K562 (cell line): ENCODE measurements at regions not wholly inside any gene's neighbourhood (a gene's known extent, or its start where the extent isn't known, plus 50 kb on each side); places are given as distances from the start of the nearest gene placed in this dataset.

ENCODE experiments used
- FOXJ2 ChIP-seq: fragments of 200-800 bp; sonication (Bioruptor generic); IDR thresholded peaks from 2 replicates; pipeline ENCODE4 v1.6.1; 2016; ENCODE audit warnings: missing genetic modification characterization, missing compliant biosample characterization
- MED1 ChIP-seq: sonication (generic); formaldehyde crosslinking; IDR thresholded peaks from 2 replicates; pipeline ENCODE4 v1.8.1; 2023; ENCODE audit warnings: missing genetic modification reagents, borderline replicate concordance
- NR2F6 ChIP-seq: fragments of 450-650 bp; formaldehyde crosslinking; IDR thresholded peaks from 2 replicates; pipeline ENCODE4 v1.4.0; 2020; ENCODE audit warnings: mild to moderate bottlenecking
- RBFOX2 ChIP-seq: fragments of 200-400 bp; formaldehyde crosslinking; IDR thresholded peaks from 2 replicates; pipeline ENCODE4 v1.6.1; 2017; ENCODE audit warnings: low read depth, mild to moderate bottlenecking, low read length, moderate library complexity
- SMARCC2 ChIP-seq: fragments of 450-650 bp; IDR thresholded peaks from 2 replicates; pipeline ENCODE4 v1.6.1; 2017; ENCODE audit warnings: antibody characterized with exemption, moderate library complexity, mild to moderate bottlenecking, low read depth
- TAF9B ChIP-seq: fragments of 450-650 bp; IDR thresholded peaks from 2 replicates; pipeline ENCODE4 v1.6.1; 2018; ENCODE audit warnings: mild to moderate bottlenecking; ENCODE audit not compliant: partially characterized antibody
- TARDBP ChIP-seq: fragments of 450-650 bp; IDR thresholded peaks from 2 replicates; pipeline ENCODE4 v1.6.1; 2016
- TEAD4 ChIP-seq, 2 experiments: sonication (generic) in 1 of 2; formaldehyde crosslinking in 1 of 2; IDR thresholded peaks; 2 replicates each; pipeline versions ENCODE4 v1.6.1 to v1.8.0; 2012 to 2022; ENCODE audit warnings: borderline replicate concordance in 1 of 2, inconsistent platforms in 1 of 2, low read length in 1 of 2, mild to moderate bottlenecking in 1 of 2, missing genetic modification reagents in 1 of 2
- ZC3H4 ChIP-seq: sonication (generic); formaldehyde crosslinking; IDR thresholded peaks from 2 replicates; pipeline ENCODE4 v1.9.0; 2021; ENCODE audit warnings: missing genetic modification reagents, borderline replicate concordance
- ZNF140 ChIP-seq: fragments of 250-450 bp; sonication (Bioruptor Pico); IDR thresholded peaks from 2 replicates; pipeline ENCODE4 v1.8.0; 2021; ENCODE audit warnings: moderate library complexity, mild to moderate bottlenecking, inconsistent platforms
- ZNF239 ChIP-seq: fragments of 250-450 bp; sonication (Bioruptor Pico); IDR thresholded peaks from 2 replicates; pipeline ENCODE4 v1.4.0; 2020; ENCODE audit warnings: mild to moderate bottlenecking
- ZNF263 ChIP-seq: sonication (generic); formaldehyde crosslinking; IDR thresholded peaks from 2 replicates; pipeline ENCODE4 v1.8.0; 2022; ENCODE audit warnings: mild to moderate bottlenecking, missing genetic modification reagents, borderline replicate concordance
- ZNF644 ChIP-seq: fragments of 200-800 bp; sonication (Bioruptor generic); IDR thresholded peaks from 2 replicates; pipeline ENCODE4 v1.6.1; 2016; ENCODE audit warnings: low read depth, missing genetic modification characterization, missing compliant biosample characterization
- TF ChIP-seq, protein P1 (sequence below): fragments of 450-650 bp; IDR thresholded peaks from 2 replicates; pipeline ENCODE4 v1.7.0; 2016; ENCODE audit warnings: borderline replicate concordance
- TF ChIP-seq, protein P2 (sequence below): sonication (generic); formaldehyde crosslinking; IDR thresholded peaks from 2 replicates; pipeline ENCODE4 v1.8.0; 2023; ENCODE audit warnings: mild to moderate bottlenecking, missing genetic modification reagents
- TF ChIP-seq, protein P3 (sequence below): fragments of 450-650 bp; IDR thresholded peaks from 2 replicates; pipeline ENCODE4 v1.6.1; 2016; ENCODE audit warnings: borderline replicate concordance
- TF ChIP-seq, protein P4 (sequence below): fragments of 450-650 bp; formaldehyde crosslinking; IDR thresholded peaks from 2 replicates; pipeline ENCODE4 v1.4.0; 2020; ENCODE audit warnings: mild to moderate bottlenecking, moderate library complexity
- TF ChIP-seq, protein P5 (sequence below): sonication (generic); formaldehyde crosslinking; IDR thresholded peaks from 2 replicates; pipeline ENCODE4 v1.9.0; 2022; ENCODE audit warnings: mild to moderate bottlenecking, missing genetic modification reagents
- TF ChIP-seq, protein P6 (sequence below): fragments of 450-650 bp; formaldehyde crosslinking; IDR thresholded peaks from 2 replicates; pipeline ENCODE4 v1.4.0; 2020; ENCODE audit warnings: mild to moderate bottlenecking, moderate library complexity

DNA sequence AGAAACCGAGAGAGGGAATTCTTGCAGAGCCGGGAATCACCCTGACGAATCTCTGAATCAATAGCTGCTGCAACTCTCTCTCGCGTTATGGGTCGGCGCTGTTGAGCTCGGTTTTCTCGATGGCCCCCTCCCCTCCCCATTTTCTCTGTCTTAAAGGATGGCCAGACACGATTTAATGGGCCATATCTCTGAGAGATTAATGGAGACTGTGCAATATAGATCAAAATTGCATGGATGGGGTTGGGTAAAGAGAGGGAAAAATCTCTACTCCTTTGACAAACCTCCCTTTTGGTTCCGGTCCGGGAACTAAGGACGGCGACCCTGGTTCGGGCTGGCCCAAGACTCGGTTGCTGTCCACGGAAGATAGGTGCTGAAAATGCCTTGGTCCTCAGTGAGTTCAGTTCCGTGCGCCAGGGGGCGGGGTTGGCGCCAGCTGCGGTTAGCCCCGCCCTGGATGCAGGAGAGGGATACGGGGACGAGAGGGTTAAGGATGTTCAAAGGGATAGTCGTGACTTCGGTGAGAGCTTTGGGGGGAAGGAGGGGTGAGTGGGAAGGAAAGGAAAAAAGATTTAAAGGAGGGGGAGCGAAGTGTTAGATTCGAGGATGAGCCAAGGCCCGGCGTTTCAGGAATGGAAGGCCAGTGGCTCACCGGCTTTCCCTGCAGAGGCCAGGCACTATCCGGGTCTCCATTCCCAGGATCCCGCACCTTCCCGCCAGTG is 103.6 kb upstream of the HSD17B12 start (continued):
- TF ChIP-seq, protein P1, sequence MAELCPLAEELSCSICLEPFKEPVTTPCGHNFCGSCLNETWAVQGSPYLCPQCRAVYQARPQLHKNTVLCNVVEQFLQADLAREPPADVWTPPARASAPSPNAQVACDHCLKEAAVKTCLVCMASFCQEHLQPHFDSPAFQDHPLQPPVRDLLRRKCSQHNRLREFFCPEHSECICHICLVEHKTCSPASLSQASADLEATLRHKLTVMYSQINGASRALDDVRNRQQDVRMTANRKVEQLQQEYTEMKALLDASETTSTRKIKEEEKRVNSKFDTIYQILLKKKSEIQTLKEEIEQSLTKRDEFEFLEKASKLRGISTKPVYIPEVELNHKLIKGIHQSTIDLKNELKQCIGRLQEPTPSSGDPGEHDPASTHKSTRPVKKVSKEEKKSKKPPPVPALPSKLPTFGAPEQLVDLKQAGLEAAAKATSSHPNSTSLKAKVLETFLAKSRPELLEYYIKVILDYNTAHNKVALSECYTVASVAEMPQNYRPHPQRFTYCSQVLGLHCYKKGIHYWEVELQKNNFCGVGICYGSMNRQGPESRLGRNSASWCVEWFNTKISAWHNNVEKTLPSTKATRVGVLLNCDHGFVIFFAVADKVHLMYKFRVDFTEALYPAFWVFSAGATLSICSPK: no peak
- TF ChIP-seq ZNF644: 0 out of 2 replicates have a peak, but pooled peaks have one; percentile 66
- TF ChIP-seq, protein P2, sequence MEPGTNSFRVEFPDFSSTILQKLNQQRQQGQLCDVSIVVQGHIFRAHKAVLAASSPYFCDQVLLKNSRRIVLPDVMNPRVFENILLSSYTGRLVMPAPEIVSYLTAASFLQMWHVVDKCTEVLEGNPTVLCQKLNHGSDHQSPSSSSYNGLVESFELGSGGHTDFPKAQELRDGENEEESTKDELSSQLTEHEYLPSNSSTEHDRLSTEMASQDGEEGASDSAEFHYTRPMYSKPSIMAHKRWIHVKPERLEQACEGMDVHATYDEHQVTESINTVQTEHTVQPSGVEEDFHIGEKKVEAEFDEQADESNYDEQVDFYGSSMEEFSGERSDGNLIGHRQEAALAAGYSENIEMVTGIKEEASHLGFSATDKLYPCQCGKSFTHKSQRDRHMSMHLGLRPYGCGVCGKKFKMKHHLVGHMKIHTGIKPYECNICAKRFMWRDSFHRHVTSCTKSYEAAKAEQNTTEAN (CRISPR knock-in tag): no peak
- 0 out of 2 replicates have a peak, but pooled peaks have one; percentile 26 for TF ChIP-seq ZNF263 (CRISPR knock-in tag)
- no peak for TF ChIP-seq ZNF140 (CRISPR knock-in tag)
- no peak for TF ChIP-seq TARDBP
- TF ChIP-seq TAF9B: no peak
- no peak for TF ChIP-seq RBFOX2
- TF ChIP-seq, protein P3, sequence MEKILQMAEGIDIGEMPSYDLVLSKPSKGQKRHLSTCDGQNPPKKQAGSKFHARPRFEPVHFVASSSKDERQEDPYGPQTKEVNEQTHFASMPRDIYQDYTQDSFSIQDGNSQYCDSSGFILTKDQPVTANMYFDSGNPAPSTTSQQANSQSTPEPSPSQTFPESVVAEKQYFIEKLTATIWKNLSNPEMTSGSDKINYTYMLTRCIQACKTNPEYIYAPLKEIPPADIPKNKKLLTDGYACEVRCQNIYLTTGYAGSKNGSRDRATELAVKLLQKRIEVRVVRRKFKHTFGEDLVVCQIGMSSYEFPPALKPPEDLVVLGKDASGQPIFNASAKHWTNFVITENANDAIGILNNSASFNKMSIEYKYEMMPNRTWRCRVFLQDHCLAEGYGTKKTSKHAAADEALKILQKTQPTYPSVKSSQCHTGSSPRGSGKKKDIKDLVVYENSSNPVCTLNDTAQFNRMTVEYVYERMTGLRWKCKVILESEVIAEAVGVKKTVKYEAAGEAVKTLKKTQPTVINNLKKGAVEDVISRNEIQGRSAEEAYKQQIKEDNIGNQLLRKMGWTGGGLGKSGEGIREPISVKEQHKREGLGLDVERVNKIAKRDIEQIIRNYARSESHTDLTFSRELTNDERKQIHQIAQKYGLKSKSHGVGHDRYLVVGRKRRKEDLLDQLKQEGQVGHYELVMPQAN: no peak
- TF ChIP-seq FOXJ2 (tag): no peak
- TF ChIP-seq MED1 (CRISPR knock-in tag): no peak
- no peak for TF ChIP-seq SMARCC2
- TF ChIP-seq TEAD4 (IDR thresholded peaks at IDR 0.05; ENCODE audit: low read length): no peak
- TF ChIP-seq TEAD4 (CRISPR knock-in tag; IDR thresholded peaks at IDR 0.05; ENCODE audit: borderline replicate concordance): no peak; the same call in 1 of the 2 replicates
- TF ChIP-seq, protein P4, sequence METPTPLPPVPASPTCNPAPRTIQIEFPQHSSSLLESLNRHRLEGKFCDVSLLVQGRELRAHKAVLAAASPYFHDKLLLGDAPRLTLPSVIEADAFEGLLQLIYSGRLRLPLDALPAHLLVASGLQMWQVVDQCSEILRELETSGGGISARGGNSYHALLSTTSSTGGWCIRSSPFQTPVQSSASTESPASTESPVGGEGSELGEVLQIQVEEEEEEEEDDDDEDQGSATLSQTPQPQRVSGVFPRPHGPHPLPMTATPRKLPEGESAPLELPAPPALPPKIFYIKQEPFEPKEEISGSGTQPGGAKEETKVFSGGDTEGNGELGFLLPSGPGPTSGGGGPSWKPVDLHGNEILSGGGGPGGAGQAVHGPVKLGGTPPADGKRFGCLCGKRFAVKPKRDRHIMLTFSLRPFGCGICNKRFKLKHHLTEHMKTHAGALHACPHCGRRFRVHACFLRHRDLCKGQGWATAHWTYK: no peak
- no peak for TF ChIP-seq ZNF239
- no peak for TF ChIP-seq ZC3H4 (CRISPR knock-in tag)
- TF ChIP-seq, protein P5, sequence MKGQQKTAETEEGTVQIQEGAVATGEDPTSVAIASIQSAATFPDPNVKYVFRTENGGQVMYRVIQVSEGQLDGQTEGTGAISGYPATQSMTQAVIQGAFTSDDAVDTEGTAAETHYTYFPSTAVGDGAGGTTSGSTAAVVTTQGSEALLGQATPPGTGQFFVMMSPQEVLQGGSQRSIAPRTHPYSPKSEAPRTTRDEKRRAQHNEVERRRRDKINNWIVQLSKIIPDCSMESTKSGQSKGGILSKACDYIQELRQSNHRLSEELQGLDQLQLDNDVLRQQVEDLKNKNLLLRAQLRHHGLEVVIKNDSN (CRISPR knock-in tag): no peak
- TF ChIP-seq NR2F6 (CRISPR knock-in tag): no peak
- TF ChIP-seq, protein P6, sequence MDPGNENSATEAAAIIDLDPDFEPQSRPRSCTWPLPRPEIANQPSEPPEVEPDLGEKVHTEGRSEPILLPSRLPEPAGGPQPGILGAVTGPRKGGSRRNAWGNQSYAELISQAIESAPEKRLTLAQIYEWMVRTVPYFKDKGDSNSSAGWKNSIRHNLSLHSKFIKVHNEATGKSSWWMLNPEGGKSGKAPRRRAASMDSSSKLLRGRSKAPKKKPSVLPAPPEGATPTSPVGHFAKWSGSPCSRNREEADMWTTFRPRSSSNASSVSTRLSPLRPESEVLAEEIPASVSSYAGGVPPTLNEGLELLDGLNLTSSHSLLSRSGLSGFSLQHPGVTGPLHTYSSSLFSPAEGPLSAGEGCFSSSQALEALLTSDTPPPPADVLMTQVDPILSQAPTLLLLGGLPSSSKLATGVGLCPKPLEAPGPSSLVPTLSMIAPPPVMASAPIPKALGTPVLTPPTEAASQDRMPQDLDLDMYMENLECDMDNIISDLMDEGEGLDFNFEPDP: no peak
